WTC11 (cell line): ENCODE measurements at regions not wholly inside any gene's neighbourhood (a gene's known extent, or its start where the extent isn't known, plus 50 kb on each side); places are given as distances from the start of the nearest gene placed in this dataset.

ENCODE experiments used
- ATAC-seq: fragments of 200-7000 bp; cut with Tn5 transposase; 2 replicates; pipeline ENCODE4 v1.10.0; 2021; ENCODE audit warnings: mild to moderate bottlenecking, moderate library complexity
- CTCF ChIA-PET: fragments of 300-600 bp; sonication (Branson Sonifier 250); formaldehyde crosslinking; loops from one replicate; lab custom pipeline; 2021; ENCODE audit warnings: antibody characterized with exemption; lab: Charles Lee
- POLR2A ChIA-PET: fragments of 350-600 bp; sonication (Branson Sonifier 250); formaldehyde crosslinking; loops from one replicate; lab custom pipeline; 2021; ENCODE audit warnings: antibody characterized with exemption; lab: Charles Lee
- DNase-seq: peaks from one replicate; pipeline ENCODE4 v3.0.0; 2021; ENCODE audit warnings: low spot score
- H3K27ac Mint-ChIP-seq: 2 replicates; pipeline ENCODE4 v1.8.0; 2021; ENCODE audit warnings: mixed read lengths
- H3K27me3 Mint-ChIP-seq: 2 replicates; pipeline ENCODE4 v1.8.0; 2021; ENCODE audit warnings: low read depth, mild to moderate bottlenecking, moderate library complexity, mixed read lengths
- H3K36me3 Mint-ChIP-seq: 2 replicates; pipeline ENCODE4 v1.8.0; 2021; ENCODE audit warnings: mixed read lengths
- H3K4me1 Mint-ChIP-seq: 2 replicates; pipeline ENCODE4 v1.8.0; 2022; ENCODE audit warnings: mixed read lengths
- H3K4me3 Mint-ChIP-seq: 2 replicates; pipeline ENCODE4 v1.8.0; 2021; ENCODE audit warnings: mild to moderate bottlenecking, moderate library complexity, mixed read lengths
- H3K9me3 Mint-ChIP-seq: 2 replicates; pipeline ENCODE4 v1.8.0; 2021; ENCODE audit warnings: mixed read lengths
- ATF1 ChIP-seq: sonication (generic); formaldehyde crosslinking; IDR thresholded peaks from 2 replicates; pipeline ENCODE4 v1.8.1; 2023; ENCODE audit warnings: mild to moderate bottlenecking, moderate library complexity, missing genetic modification reagents
- CBFB ChIP-seq: sonication (generic); formaldehyde crosslinking; IDR thresholded peaks from 2 replicates; pipeline ENCODE4 v1.8.1; 2022; ENCODE audit warnings: mild to moderate bottlenecking, low read depth, missing genetic modification reagents
- FOXK1 ChIP-seq: sonication (generic); formaldehyde crosslinking; IDR thresholded peaks from 2 replicates; pipeline ENCODE4 v1.8.0; 2022; ENCODE audit warnings: mild to moderate bottlenecking, moderate library complexity, missing genetic modification reagents
- GRHL2 ChIP-seq: fragments of 250-450 bp; sonication (Bioruptor Pico); IDR thresholded peaks from 2 replicates; pipeline ENCODE4 v1.8.0; 2022; ENCODE audit warnings: mild to moderate bottlenecking, moderate library complexity; ENCODE audit not compliant: insufficient replicate concordance, severe bottlenecking
- HMGA2 ChIP-seq: fragments of 250-450 bp; sonication (Bioruptor Pico); IDR thresholded peaks from 2 replicates; pipeline ENCODE4 v1.4.0; 2021; ENCODE audit warnings: mild to moderate bottlenecking, moderate library complexity
- IRF2 ChIP-seq: sonication (generic); formaldehyde crosslinking; IDR thresholded peaks from 2 replicates; pipeline ENCODE4 v1.8.0; 2022; ENCODE audit warnings: low read depth, missing genetic modification reagents, borderline replicate concordance
- MXD4 ChIP-seq: fragments of 250-450 bp; sonication (Bioruptor Pico); IDR thresholded peaks from 2 replicates; pipeline ENCODE4 v1.8.0; 2021; ENCODE audit warnings: mild to moderate bottlenecking, moderate library complexity, borderline replicate concordance
- MYBL2 ChIP-seq: sonication (generic); formaldehyde crosslinking; IDR thresholded peaks from 2 replicates; pipeline ENCODE4 v1.8.1; 2023; ENCODE audit warnings: mild to moderate bottlenecking, moderate library complexity, missing genetic modification reagents
- NFATC4 ChIP-seq: fragments of 250-450 bp; sonication (Bioruptor Pico); IDR thresholded peaks from 2 replicates; pipeline ENCODE4 v1.9.0; 2021; ENCODE audit warnings: mild to moderate bottlenecking
- NFE2L1 ChIP-seq: sonication (generic); formaldehyde crosslinking; IDR thresholded peaks from 2 replicates; pipeline ENCODE4 v1.8.1; 2023; ENCODE audit warnings: missing genetic modification reagents
- NR1H2 ChIP-seq: sonication (generic); formaldehyde crosslinking; IDR thresholded peaks from 2 replicates; pipeline ENCODE4 v1.9.0; 2021; ENCODE audit warnings: mild to moderate bottlenecking, moderate library complexity, missing genetic modification reagents
- PRRX2 ChIP-seq: fragments of 250-450 bp; sonication (Bioruptor Pico); IDR thresholded peaks from 2 replicates; pipeline ENCODE4 v1.8.0; 2021; ENCODE audit warnings: mild to moderate bottlenecking
- SMAD4 ChIP-seq: sonication (generic); formaldehyde crosslinking; IDR thresholded peaks from 2 replicates; pipeline ENCODE4 v1.8.0; 2022; ENCODE audit warnings: mild to moderate bottlenecking, missing genetic modification reagents
- SOX15 ChIP-seq: fragments of 250-450 bp; sonication (Bioruptor Pico); IDR thresholded peaks from 2 replicates; pipeline ENCODE4 v1.9.0; 2021; ENCODE audit warnings: mild to moderate bottlenecking
- ZNF317 ChIP-seq: sonication (generic); formaldehyde crosslinking; IDR thresholded peaks from 2 replicates; pipeline ENCODE4 v1.8.1; 2023; ENCODE audit warnings: low read depth, mild to moderate bottlenecking, moderate library complexity, missing genetic modification reagents, borderline replicate concordance
- TF ChIP-seq, protein P1 (sequence below): sonication (generic); formaldehyde crosslinking; IDR thresholded peaks from 2 replicates; pipeline ENCODE4 v1.8.0; 2022; ENCODE audit warnings: mild to moderate bottlenecking, missing genetic modification reagents
- TF ChIP-seq, protein P2 (sequence below): sonication (generic); formaldehyde crosslinking; IDR thresholded peaks from 2 replicates; pipeline ENCODE4 v1.8.1; 2023; ENCODE audit warnings: mild to moderate bottlenecking, missing genetic modification reagents, moderate library complexity
- TF ChIP-seq, protein P3 (sequence below): sonication (generic); formaldehyde crosslinking; IDR thresholded peaks from 2 replicates; pipeline ENCODE4 v1.8.1; 2023; ENCODE audit warnings: mild to moderate bottlenecking, missing genetic modification reagents
- TF ChIP-seq, protein P4 (sequence below): sonication (generic); formaldehyde crosslinking; IDR thresholded peaks from 2 replicates; pipeline ENCODE4 v1.8.0; 2023; ENCODE audit warnings: missing genetic modification reagents, mild to moderate bottlenecking, borderline replicate concordance
- TF ChIP-seq, protein P5 (sequence below): sonication (generic); formaldehyde crosslinking; conservative IDR thresholded peaks from 2 replicates; pipeline ENCODE4 v1.8.1; 2023; ENCODE audit warnings: mild to moderate bottlenecking, low read depth, missing genetic modification reagents, moderate library complexity

DNA sequence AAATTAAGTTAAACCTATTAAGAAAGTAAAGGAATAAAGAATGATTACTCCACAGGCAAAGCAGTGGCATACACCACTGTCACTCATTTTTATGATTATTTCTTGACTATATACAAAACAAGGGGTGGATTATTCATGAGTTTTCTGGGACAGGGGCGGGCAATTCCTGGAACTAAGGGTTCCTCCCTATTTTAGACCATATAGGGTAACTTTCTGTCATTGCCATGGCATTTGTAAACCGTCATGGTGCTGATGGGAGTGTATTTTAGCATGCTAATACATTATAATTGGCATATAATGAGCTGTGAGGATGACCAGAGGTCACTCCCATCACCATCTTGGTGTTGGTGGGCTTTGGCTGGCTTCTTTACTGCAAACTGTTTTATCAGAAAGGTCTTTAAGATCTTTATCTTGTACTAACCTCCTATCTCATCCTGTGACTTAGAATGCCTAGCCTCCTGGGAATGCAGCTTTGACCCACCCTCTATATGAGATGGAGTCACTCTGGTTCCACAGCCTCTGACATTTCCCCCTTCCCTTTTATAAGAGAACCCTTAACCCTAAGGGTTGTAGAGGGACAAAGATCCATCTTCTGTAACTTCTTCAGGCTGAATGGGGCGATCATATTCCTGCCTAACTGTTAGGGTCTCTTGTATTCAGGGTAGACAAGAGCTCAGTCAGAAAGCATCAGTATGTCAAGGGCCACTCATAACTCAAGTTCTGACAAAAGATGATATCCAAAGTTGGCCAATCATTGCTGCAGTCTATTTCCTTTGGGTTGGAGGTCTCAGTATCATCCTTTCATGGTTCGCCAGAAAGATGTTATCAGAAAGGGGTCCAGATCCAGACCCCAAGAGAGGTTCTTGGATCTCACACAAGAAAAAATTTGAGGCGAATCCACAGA, 79.5 kb upstream of the LIPC start:
- no peak overlapping the region for H3K4me3 Mint-ChIP-seq
- peaks cover 11% of the 10 kb centered on the region for H3K4me1 Mint-ChIP-seq
- DNase-seq, result no peak
- peaks cover 2% of the 10 kb centered on the region; the same call in 1 of the 2 replicates for H3K36me3 Mint-ChIP-seq
- POLR2A ChIA-PET, result no interaction called here
- TF ChIP-seq, protein P1, sequence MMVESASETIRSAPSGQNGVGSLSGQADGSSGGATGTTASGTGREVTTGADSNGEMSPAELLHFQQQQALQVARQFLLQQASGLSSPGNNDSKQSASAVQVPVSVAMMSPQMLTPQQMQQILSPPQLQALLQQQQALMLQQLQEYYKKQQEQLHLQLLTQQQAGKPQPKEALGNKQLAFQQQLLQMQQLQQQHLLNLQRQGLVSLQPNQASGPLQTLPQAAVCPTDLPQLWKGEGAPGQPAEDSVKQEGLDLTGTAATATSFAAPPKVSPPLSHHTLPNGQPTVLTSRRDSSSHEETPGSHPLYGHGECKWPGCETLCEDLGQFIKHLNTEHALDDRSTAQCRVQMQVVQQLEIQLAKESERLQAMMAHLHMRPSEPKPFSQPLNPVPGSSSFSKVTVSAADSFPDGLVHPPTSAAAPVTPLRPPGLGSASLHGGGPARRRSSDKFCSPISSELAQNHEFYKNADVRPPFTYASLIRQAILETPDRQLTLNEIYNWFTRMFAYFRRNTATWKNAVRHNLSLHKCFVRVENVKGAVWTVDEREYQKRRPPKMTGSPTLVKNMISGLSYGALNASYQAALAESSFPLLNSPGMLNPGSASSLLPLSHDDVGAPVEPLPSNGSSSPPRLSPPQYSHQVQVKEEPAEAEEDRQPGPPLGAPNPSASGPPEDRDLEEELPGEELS (CRISPR knock-in tag), result no peak
- TF ChIP-seq, protein P2, sequence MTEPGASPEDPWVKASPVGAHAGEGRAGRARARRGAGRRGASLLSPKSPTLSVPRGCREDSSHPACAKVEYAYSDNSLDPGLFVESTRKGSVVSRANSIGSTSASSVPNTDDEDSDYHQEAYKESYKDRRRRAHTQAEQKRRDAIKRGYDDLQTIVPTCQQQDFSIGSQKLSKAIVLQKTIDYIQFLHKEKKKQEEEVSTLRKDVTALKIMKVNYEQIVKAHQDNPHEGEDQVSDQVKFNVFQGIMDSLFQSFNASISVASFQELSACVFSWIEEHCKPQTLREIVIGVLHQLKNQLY (CRISPR knock-in tag), result no peak
- TF ChIP-seq NFATC4 (CRISPR knock-in tag) (no peak), ZNF317 (no peak), IRF2 (no peak), MXD4 (CRISPR knock-in tag) (no peak), CBFB (no peak), SMAD4 (no peak), PRRX2 (CRISPR knock-in tag) (no peak), FOXK1 (CRISPR knock-in tag) (no peak), SOX15 (CRISPR knock-in tag) (no peak), GRHL2 (CRISPR knock-in tag) (no peak), MYBL2 (no peak), NFE2L1 (CRISPR knock-in tag) (no peak), ATF1 (no peak), HMGA2 (CRISPR knock-in tag) (no peak), NR1H2 (CRISPR knock-in tag) (no peak)
- TF ChIP-seq, protein P3, sequence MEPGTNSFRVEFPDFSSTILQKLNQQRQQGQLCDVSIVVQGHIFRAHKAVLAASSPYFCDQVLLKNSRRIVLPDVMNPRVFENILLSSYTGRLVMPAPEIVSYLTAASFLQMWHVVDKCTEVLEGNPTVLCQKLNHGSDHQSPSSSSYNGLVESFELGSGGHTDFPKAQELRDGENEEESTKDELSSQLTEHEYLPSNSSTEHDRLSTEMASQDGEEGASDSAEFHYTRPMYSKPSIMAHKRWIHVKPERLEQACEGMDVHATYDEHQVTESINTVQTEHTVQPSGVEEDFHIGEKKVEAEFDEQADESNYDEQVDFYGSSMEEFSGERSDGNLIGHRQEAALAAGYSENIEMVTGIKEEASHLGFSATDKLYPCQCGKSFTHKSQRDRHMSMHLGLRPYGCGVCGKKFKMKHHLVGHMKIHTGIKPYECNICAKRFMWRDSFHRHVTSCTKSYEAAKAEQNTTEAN (CRISPR knock-in tag), result no peak
- TF ChIP-seq, protein P4, sequence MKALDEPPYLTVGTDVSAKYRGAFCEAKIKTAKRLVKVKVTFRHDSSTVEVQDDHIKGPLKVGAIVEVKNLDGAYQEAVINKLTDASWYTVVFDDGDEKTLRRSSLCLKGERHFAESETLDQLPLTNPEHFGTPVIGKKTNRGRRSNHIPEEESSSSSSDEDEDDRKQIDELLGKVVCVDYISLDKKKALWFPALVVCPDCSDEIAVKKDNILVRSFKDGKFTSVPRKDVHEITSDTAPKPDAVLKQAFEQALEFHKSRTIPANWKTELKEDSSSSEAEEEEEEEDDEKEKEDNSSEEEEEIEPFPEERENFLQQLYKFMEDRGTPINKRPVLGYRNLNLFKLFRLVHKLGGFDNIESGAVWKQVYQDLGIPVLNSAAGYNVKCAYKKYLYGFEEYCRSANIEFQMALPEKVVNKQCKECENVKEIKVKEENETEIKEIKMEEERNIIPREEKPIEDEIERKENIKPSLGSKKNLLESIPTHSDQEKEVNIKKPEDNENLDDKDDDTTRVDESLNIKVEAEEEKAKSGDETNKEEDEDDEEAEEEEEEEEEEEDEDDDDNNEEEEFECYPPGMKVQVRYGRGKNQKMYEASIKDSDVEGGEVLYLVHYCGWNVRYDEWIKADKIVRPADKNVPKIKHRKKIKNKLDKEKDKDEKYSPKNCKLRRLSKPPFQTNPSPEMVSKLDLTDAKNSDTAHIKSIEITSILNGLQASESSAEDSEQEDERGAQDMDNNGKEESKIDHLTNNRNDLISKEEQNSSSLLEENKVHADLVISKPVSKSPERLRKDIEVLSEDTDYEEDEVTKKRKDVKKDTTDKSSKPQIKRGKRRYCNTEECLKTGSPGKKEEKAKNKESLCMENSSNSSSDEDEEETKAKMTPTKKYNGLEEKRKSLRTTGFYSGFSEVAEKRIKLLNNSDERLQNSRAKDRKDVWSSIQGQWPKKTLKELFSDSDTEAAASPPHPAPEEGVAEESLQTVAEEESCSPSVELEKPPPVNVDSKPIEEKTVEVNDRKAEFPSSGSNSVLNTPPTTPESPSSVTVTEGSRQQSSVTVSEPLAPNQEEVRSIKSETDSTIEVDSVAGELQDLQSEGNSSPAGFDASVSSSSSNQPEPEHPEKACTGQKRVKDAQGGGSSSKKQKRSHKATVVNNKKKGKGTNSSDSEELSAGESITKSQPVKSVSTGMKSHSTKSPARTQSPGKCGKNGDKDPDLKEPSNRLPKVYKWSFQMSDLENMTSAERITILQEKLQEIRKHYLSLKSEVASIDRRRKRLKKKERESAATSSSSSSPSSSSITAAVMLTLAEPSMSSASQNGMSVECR (CRISPR knock-in tag), result no peak
- TF ChIP-seq, protein P5, sequence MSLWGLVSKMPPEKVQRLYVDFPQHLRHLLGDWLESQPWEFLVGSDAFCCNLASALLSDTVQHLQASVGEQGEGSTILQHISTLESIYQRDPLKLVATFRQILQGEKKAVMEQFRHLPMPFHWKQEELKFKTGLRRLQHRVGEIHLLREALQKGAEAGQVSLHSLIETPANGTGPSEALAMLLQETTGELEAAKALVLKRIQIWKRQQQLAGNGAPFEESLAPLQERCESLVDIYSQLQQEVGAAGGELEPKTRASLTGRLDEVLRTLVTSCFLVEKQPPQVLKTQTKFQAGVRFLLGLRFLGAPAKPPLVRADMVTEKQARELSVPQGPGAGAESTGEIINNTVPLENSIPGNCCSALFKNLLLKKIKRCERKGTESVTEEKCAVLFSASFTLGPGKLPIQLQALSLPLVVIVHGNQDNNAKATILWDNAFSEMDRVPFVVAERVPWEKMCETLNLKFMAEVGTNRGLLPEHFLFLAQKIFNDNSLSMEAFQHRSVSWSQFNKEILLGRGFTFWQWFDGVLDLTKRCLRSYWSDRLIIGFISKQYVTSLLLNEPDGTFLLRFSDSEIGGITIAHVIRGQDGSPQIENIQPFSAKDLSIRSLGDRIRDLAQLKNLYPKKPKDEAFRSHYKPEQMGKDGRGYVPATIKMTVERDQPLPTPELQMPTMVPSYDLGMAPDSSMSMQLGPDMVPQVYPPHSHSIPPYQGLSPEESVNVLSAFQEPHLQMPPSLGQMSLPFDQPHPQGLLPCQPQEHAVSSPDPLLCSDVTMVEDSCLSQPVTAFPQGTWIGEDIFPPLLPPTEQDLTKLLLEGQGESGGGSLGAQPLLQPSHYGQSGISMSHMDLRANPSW (CRISPR knock-in tag), result no peak
- TF ChIP-seq, all 79 proteins: peak for 0
- Mint-ChIP-seq H3K27me3 (peaks cover 3% of the 10 kb centered on the region; the same call in 1 of the 2 replicates), H3K9me3 (peaks cover 4% of the 10 kb centered on the region), H3K27ac (no peak overlapping the region)
- CTCF ChIA-PET, result no interaction called here
- no peak for ATAC-seq
